ENCODE measurements at regions not wholly inside any gene's neighbourhood (a gene's known extent, or its start where the extent isn't known, plus 50 kb on each side); places are given as distances from the start of the nearest gene placed in this dataset.

- no peaks in the 10 kb centered on the region for H3K79me2 ChIP-seq (ENCODE audit: control insufficient read depth, insufficient read depth, low read length)
- FAIRE-seq (no peak), DNase-seq (ENCODE audit: low read depth, low spot score) (no peak)
- no peaks in the 10 kb centered on the region for H3K9me1 ChIP-seq (replicated peaks; ENCODE audit: control insufficient read depth, extremely low read depth, insufficient read depth, low read length)
- no peaks in the 10 kb centered on the region for H3K36me3 ChIP-seq (ENCODE audit: control insufficient read depth in 2 of 2, extremely low read depth in 1 of 2, insufficient read depth in 2 of 2, low read length in 2 of 2)
- H2AFZ ChIP-seq (ENCODE audit: low read depth, low read length): no peak overlapping the region
- no peak for TF ChIP-seq GATA2 (IDR thresholded peaks at IDR 0.05; ENCODE audit: insufficient read depth, insufficient read length, low read depth, low read length)
- TF ChIP-seq FOS (IDR thresholded peaks at IDR 0.05; ENCODE audit: borderline replicate concordance, insufficient read depth, low read length): no peak
- no peak for TF ChIP-seq POLR2AphosphoS5 (IDR thresholded peaks at IDR 0.05; ENCODE audit: insufficient read depth, low read depth, low read length)
- TF ChIP-seq CTCF (IDR thresholded peaks at IDR 0.05; ENCODE audit: extremely low read depth in 1 of 2, insufficient read depth in 1 of 2, low read depth in 1 of 2, low read length in 2 of 2): no peak
- TF ChIP-seq POLR2A (IDR thresholded peaks at IDR 0.05; ENCODE audit: low read depth, low read length): no peak
- no peak for TF ChIP-seq MYC (IDR thresholded peaks at IDR 0.05; ENCODE audit: low read depth, low read length)
- TF ChIP-seq EZH2 (IDR thresholded peaks at IDR 0.05; ENCODE audit: borderline replicate concordance, low read depth, low read length, severe bottlenecking): no peak
- TF ChIP-seq, protein P1, sequence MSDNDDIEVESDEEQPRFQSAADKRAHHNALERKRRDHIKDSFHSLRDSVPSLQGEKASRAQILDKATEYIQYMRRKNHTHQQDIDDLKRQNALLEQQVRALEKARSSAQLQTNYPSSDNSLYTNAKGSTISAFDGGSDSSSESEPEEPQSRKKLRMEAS (IDR thresholded peaks at IDR 0.05; ENCODE audit: insufficient read depth, insufficient read length): no peak
- no peak for TF ChIP-seq JUN (IDR thresholded peaks at IDR 0.05; ENCODE audit: borderline replicate concordance, insufficient read depth, insufficient read length, low read depth)
- H3K27me3 ChIP-seq (ENCODE audit: control insufficient read depth in 2 of 2, insufficient read depth in 2 of 2, low read length in 2 of 2): no peaks in the 10 kb centered on the region
- H3K4me2 ChIP-seq (ENCODE audit: insufficient read depth, low read length): no peak overlapping the region
- intact Hi-C loops (cut with micrococcal nuclease) (loop anchor here (10.0 kb wide), 1 partner anchor 176 kb away; no protein-coding TSS in a partner anchor), dilution Hi-C loops (cut with MboI; ENCODE audit: extremely low pct_ligation_motif_present, low sequenced_read_pairs) (no loop called here)
- POLR2A ChIA-PET: no interaction called here
- CTCF ChIA-PET: interaction anchor here (1.5 kb wide), 1 partner anchor 35 kb away, joined by 3 read pairs; no protein-coding TSS in a partner anchor
- H4K20me1 ChIP-seq (replicated peaks; ENCODE audit: control insufficient read depth, extremely low read depth, insufficient read depth, low read length): no peaks in the 10 kb centered on the region
- H3K9ac ChIP-seq (replicated peaks; ENCODE audit: extremely low read depth, insufficient read depth, low read length): no peak overlapping the region
- H3K4me1 ChIP-seq (ENCODE audit: control insufficient read depth, extremely low read depth, insufficient read depth, low read length): no peaks in the 10 kb centered on the region
- H3K4me3 ChIP-seq (replicated peaks in 1 of 3; ENCODE audit: insufficient read depth in 1 of 3, low read depth in 1 of 3, low read length in 3 of 3): no peak overlapping the region
- H3K9me3 ChIP-seq (replicated peaks; ENCODE audit: control insufficient read depth, insufficient read depth, low read length): no peaks in the 10 kb centered on the region
- no peak overlapping the region for H3K27ac ChIP-seq (ENCODE audit: insufficient read depth, low read depth, low read length)
- BruUV-seq (replicated peaks): no TSS peak
Measured at GRCh38 chr11:10360835-10361234, 56.0 kb downstream of the ADM start.

Data from endothelial cell of umbilical vein (primary cell).